ENCODE measurements at regions not wholly inside any gene's neighbourhood (a gene's known extent, or its start where the extent isn't known, plus 50 kb on each side); places are given as distances from the start of the nearest gene placed in this dataset.
"Not testable (repeated sequence)": the region's sequence is repeated elsewhere in the genome, so short reads cannot be mapped to it uniquely, and the experiment has no call there.

GRCh38 chr13:88823114-88823513 is 1151.9 kb downstream of the SLITRK5 start:
- Histone ChIP-seq H3K4me3 (no peak overlapping the region), H3K36me3 (no peaks in the 10 kb centered on the region), H3K27me3 (ENCODE audit: low read depth) (no peaks in the 10 kb centered on the region), H3K27ac (replicated peaks) (no peak overlapping the region), H3K4me1 (no peaks in the 10 kb centered on the region), H3K9me3 (replicated peaks) (peaks cover 5% of the 10 kb centered on the region)
- TF ChIP-seq, protein P1, sequence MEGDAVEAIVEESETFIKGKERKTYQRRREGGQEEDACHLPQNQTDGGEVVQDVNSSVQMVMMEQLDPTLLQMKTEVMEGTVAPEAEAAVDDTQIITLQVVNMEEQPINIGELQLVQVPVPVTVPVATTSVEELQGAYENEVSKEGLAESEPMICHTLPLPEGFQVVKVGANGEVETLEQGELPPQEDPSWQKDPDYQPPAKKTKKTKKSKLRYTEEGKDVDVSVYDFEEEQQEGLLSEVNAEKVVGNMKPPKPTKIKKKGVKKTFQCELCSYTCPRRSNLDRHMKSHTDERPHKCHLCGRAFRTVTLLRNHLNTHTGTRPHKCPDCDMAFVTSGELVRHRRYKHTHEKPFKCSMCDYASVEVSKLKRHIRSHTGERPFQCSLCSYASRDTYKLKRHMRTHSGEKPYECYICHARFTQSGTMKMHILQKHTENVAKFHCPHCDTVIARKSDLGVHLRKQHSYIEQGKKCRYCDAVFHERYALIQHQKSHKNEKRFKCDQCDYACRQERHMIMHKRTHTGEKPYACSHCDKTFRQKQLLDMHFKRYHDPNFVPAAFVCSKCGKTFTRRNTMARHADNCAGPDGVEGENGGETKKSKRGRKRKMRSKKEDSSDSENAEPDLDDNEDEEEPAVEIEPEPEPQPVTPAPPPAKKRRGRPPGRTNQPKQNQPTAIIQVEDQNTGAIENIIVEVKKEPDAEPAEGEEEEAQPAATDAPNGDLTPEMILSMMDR (IDR thresholded peaks at IDR 0.05; ENCODE audit: borderline replicate concordance): no peak
- intact Hi-C loops (cut with micrococcal nuclease): no loop called here
- no peak for DNase-seq

- no peak overlapping the region for H3K27ac ChIP-seq (replicated peaks)
- TF ChIP-seq, protein P1 (IDR thresholded peaks at IDR 0.05; ENCODE audit: borderline replicate concordance): no peak
- H3K27me3 ChIP-seq (ENCODE audit: low read depth): no peaks in the 10 kb centered on the region
- intact Hi-C loops (cut with micrococcal nuclease): no loop called here
- H3K4me1 ChIP-seq: no peaks in the 10 kb centered on the region
- H3K9me3 ChIP-seq (replicated peaks): peaks cover 5% of the 10 kb centered on the region
- H3K36me3 ChIP-seq: no peaks in the 10 kb centered on the region
- DNase-seq: no peak
- no peak overlapping the region for H3K4me3 ChIP-seq
Measured at GRCh38 chr13:88824218-88824617, 1153.0 kb downstream of the SLITRK5 start.

GRCh38 chr13:88840085-88840484 is 1168.9 kb downstream of the SLITRK5 start:
- no peaks in the 10 kb centered on the region for H3K36me3 ChIP-seq
- no peak for DNase-seq
- H3K27me3 ChIP-seq (ENCODE audit: low read depth): no peaks in the 10 kb centered on the region
- TF ChIP-seq, protein P1 (IDR thresholded peaks at IDR 0.05; ENCODE audit: borderline replicate concordance): no peak
- H3K4me1 ChIP-seq: no peaks in the 10 kb centered on the region
- no peaks in the 10 kb centered on the region for H3K9me3 ChIP-seq (replicated peaks)
- no peak overlapping the region for H3K27ac ChIP-seq (replicated peaks)
- no peak overlapping the region for H3K4me3 ChIP-seq
- intact Hi-C loops (cut with micrococcal nuclease): no loop called here

DNA sequence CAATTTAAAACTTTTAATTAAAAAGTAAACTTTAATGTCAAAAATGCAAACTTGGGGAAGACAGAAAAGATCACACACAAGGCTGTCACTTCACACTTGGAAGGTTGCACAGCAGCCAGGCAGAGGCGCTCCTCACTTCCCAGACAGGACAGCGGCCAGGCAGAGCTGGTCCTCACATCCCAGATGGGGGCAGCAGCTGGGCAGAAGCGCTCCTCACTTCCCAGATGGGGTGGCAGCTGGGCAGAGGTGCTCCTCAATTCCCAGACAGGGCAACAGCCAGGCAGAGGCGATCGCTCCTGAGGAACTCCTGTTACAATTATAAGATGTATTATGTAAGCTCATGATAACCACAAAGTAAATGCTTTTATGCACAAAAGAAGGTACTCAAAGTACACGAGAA is 1181.1 kb downstream of the SLITRK5 start:
- H3K36me3 ChIP-seq; H3K4me1 ChIP-seq; DNase-seq; H3K4me3 ChIP-seq; H3K27me3 ChIP-seq (ENCODE audit: low read depth); intact Hi-C loops (cut with micrococcal nuclease); H3K27ac ChIP-seq (replicated peaks): not testable (repeated sequence)
- peaks cover 30% of the 10 kb centered on the region for H3K9me3 ChIP-seq (replicated peaks)

GRCh38 chr13:88857256-88857655 is 1186.1 kb downstream of the SLITRK5 start:
- TF ChIP-seq, protein P1 (IDR thresholded peaks at IDR 0.05; ENCODE audit: borderline replicate concordance): no peak
- H3K27ac ChIP-seq (replicated peaks): no peak overlapping the region
- DNase-seq: no peak
- peaks cover 16% of the 10 kb centered on the region for H3K9me3 ChIP-seq (replicated peaks)
- no peaks in the 10 kb centered on the region for H3K4me1 ChIP-seq
- no peaks in the 10 kb centered on the region for H3K36me3 ChIP-seq
- no peaks in the 10 kb centered on the region for H3K27me3 ChIP-seq (ENCODE audit: low read depth)
- no peak overlapping the region for H3K4me3 ChIP-seq
- intact Hi-C loops (cut with micrococcal nuclease): no loop called here

GRCh38 chr13:88862095-88862620 is 1191.0 kb downstream of the SLITRK5 start:
- Histone ChIP-seq H3K9me3 (replicated peaks) (no peaks in the 10 kb centered on the region), H3K36me3 (no peaks in the 10 kb centered on the region), H3K4me1 (no peaks in the 10 kb centered on the region), H3K27ac (replicated peaks) (no peak overlapping the region), H3K4me3 (no peak overlapping the region), H3K27me3 (ENCODE audit: low read depth) (no peaks in the 10 kb centered on the region)
- TF ChIP-seq, protein P1 (IDR thresholded peaks at IDR 0.05; ENCODE audit: borderline replicate concordance): no peak
- intact Hi-C loops (cut with micrococcal nuclease): no loop called here
- no peak for DNase-seq

Measured in left ventricle myocardium inferior (tissue), 1 donor.